PC-3 (cell line): ENCODE measurements at regions not wholly inside any gene's neighbourhood (a gene's known extent, or its start where the extent isn't known, plus 50 kb on each side); places are given as distances from the start of the nearest gene placed in this dataset.

Experiments used
- EZH2 ChIP-seq: fragments of 300-600 bp; sonication (generic); IDR thresholded peaks from one replicate; pipeline ENCODE4 v1.6.1; 2017; ENCODE audit warnings: antibody characterized with exemption, mild to moderate bottlenecking, low read length; ENCODE audit not compliant: unreplicated experiment
- TF ChIP-seq, protein P1 (sequence below): fragments of 300-600 bp; sonication (generic); conservative IDR thresholded peaks from 2 replicates; pipeline ENCODE4 v1.5.1; 2017; ENCODE audit warnings: antibody characterized with exemption, low read depth, mild to moderate bottlenecking, low read length

DNA sequence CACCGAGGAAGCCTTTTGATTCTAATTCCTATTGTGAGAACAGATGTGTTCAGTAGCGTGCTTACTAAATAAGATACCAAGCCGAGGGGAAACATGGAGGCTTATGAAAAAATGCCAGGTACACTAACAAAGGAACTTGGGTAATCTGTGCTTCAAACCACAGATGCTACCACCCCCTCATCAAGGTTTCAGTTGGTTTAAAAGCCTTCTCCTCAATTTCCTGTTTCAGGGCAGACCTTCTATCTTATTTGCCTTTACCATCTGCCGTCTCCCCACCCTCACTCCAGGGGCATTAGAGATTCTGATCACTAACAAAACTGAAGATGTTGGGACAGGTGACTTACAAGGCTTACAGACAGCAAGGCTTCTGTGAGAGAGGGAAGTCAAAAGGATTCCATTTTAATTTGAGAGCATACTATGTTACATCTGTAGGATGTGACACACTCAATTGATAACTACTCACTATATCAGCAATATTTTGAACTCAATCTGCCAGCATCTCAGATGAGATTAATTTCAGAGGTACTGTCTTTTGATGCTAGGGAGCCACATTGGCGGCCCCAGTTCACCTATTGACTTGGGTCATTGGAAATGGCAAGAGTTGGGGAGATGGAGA, 60.6 kb upstream of the PLCL2 start:
- TF ChIP-seq, protein P1, sequence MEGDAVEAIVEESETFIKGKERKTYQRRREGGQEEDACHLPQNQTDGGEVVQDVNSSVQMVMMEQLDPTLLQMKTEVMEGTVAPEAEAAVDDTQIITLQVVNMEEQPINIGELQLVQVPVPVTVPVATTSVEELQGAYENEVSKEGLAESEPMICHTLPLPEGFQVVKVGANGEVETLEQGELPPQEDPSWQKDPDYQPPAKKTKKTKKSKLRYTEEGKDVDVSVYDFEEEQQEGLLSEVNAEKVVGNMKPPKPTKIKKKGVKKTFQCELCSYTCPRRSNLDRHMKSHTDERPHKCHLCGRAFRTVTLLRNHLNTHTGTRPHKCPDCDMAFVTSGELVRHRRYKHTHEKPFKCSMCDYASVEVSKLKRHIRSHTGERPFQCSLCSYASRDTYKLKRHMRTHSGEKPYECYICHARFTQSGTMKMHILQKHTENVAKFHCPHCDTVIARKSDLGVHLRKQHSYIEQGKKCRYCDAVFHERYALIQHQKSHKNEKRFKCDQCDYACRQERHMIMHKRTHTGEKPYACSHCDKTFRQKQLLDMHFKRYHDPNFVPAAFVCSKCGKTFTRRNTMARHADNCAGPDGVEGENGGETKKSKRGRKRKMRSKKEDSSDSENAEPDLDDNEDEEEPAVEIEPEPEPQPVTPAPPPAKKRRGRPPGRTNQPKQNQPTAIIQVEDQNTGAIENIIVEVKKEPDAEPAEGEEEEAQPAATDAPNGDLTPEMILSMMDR, result no peak
- no peak for TF ChIP-seq EZH2
